ENCODE measurements at regions not wholly inside any gene's neighbourhood (a gene's known extent, or its start where the extent isn't known, plus 50 kb on each side); places are given as distances from the start of the nearest gene placed in this dataset.

DNA sequence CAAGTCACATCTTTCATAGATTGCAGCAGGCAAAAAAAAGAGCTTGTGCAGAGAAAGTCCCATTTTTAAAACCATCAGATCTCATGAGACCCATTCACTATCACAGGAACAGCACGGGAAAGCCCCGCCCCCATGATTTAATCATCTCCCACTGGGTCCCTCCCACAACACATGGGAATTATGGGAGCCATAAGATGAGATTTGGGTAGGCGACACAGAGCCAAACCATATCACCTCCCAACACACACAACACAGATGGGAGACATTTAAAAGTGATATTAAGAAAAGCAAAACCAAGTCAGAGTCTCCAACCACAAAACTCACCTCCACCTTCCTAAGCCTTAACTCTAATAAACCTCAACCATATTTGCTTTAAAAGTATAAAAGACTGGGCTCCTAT lies 61.5 kb upstream of the TIAM1 start:
- TF ChIP-seq CTCF (IDR thresholded peaks at IDR 0.05; ENCODE audit: control extremely low read depth, extremely low read depth, low read depth, missing control alignments) = no peak

GRCh38 chr21:31403596-31404333 lies 59.7 kb upstream of the TIAM1 start:
- DNase-seq (ENCODE audit: extremely low spot score) = no peak
- TF ChIP-seq CTCF (IDR thresholded peaks at IDR 0.05; ENCODE audit: control extremely low read depth, extremely low read depth, low read depth, missing control alignments) = no peak
- ChIA-PET POLR2A (no interaction called here), CTCF (interaction anchor here (0.6 to 1.9 kb wide), 3 partner anchors 13 to 54 kb away, joined by 3 to 5 read pairs (median 3); no protein-coding TSS in a partner anchor)

More for the DNA sequence above, 61.5 kb upstream of the TIAM1 start:
- no peak for DNase-seq (ENCODE audit: extremely low spot score)
- CTCF ChIA-PET = no interaction called here
- POLR2A ChIA-PET = no interaction called here

GRCh38 chr21:31399591-31399990 lies 55.5 kb upstream of the TIAM1 start:
- CTCF ChIA-PET = interaction anchor here (1.1 to 1.4 kb wide), 3 partner anchors 9 to 22 kb away, joined by 3 to 4 read pairs (median 3); no protein-coding TSS in a partner anchor
- DNase-seq (ENCODE audit: extremely low spot score) = no peak
- POLR2A ChIA-PET = no interaction called here
- TF ChIP-seq CTCF (IDR thresholded peaks at IDR 0.05; ENCODE audit: control extremely low read depth, extremely low read depth, low read depth, missing control alignments) = no peak

- POLR2A ChIA-PET = no interaction called here
These were observed 54.5 kb upstream of the TIAM1 start for GRCh38 chr21:31398574-31398973.

DNA sequence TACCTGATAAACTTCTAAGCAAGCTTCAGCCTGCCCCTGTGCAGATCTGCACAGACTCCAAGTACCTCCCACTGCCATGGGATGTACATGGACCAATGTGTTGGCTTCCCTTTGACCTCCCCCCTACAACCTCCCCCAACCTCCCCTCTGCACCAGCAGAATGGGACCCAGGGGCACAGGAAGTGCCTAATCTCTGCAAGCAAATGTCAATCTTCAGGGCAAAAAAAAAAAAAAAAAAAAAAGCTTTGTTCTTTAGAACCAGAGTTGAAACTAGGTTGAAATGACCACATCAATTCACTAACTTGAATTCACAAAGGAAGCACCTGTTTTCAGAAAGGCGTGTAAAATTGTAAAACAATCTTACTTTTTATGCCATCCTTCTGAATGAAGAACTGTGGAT lies 53.9 kb upstream of the TIAM1 start:
- ChIA-PET POLR2A (no interaction called here), CTCF (no interaction called here)
- TF ChIP-seq CTCF (IDR thresholded peaks at IDR 0.05; ENCODE audit: control extremely low read depth, extremely low read depth, low read depth, missing control alignments) = no peak
- no peak for DNase-seq (ENCODE audit: extremely low spot score)

More at GRCh38 chr21:31398574-31398973, 54.5 kb upstream of the TIAM1 start:
- CTCF ChIA-PET = no interaction called here
- no peak for DNase-seq (ENCODE audit: extremely low spot score)
- TF ChIP-seq CTCF (IDR thresholded peaks at IDR 0.05; ENCODE audit: control extremely low read depth, extremely low read depth, low read depth, missing control alignments) = no peak

DNA sequence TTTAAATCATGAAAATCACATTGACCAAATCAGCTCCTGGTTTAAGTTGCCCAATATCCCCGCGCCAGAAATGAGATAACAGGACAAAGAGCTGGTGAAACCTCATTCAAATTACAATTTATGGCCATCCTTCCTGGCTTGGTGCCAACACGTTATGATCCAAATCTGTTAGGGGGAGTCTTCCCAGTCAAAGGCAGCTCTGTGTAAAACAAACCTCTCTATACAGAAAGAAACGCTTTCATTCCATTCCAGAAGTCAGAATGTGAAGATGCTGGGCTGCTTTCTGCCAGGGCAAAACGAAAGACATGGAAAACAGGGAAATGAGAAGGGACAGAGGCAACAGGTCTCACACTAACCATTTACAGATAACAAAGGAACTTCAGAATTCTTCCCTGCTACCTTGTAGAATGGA lies 53.5 kb upstream of the TIAM1 start:
- ChIA-PET CTCF (no interaction called here), POLR2A (no interaction called here)
- TF ChIP-seq CTCF (IDR thresholded peaks at IDR 0.05; ENCODE audit: control extremely low read depth, extremely low read depth, low read depth, missing control alignments) = no peak
- no peak for DNase-seq (ENCODE audit: extremely low spot score)

Data from GM10248 (cell line).